HCT116 (cell line): ENCODE measurements at regions not wholly inside any gene's neighbourhood (a gene's known extent, or its start where the extent isn't known, plus 50 kb on each side); places are given as distances from the start of the nearest gene placed in this dataset.

Experiments
- ATAC-seq: fragments of 200-7000 bp; cut with Tn5 transposase; 2 replicates; pipeline ENCODE4 v1.9.1; 2020; ENCODE audit warnings: mild to moderate bottlenecking, moderate library complexity
- BruUV-seq: library from RNA; stranded (reverse); fragments of 400-500 nt; replicated peaks from 2 replicates; lab custom pipeline; 2021; lab: Mats Ljungman, UMichigan
- CTCF ChIA-PET: fragments of 300-600 bp; sonication (Branson Sonifier 250); formaldehyde crosslinking; loops from one replicate; lab custom pipeline; 2021; ENCODE audit warnings: antibody characterized with exemption; lab: Charles Lee
- POLR2A ChIA-PET: fragments of 300-600, 350-600 bp; sonication (Branson Sonifier 250); formaldehyde crosslinking; loops from one replicate; lab custom pipeline; 2021; ENCODE audit warnings: antibody characterized with exemption; lab: Charles Lee
- RAD21 ChIA-PET, 2 experiments: fragments of 300-600 bp; sonication (Branson Sonifier 250); formaldehyde crosslinking; loops; one replicate each; lab custom pipeline; 2023; ENCODE audit warnings: low total read pairs in 2 of 2; ENCODE audit not compliant: uncharacterized antibody in 2 of 2, unreplicated experiment in 2 of 2, low non-redundant PET in 1 of 2; lab: Charles Lee
- DNase-seq: peaks from one replicate; pipeline ENCODE4 v3.0.0-alpha.2; 2010; ENCODE audit warnings: low read depth, low spot score
- H2AFZ ChIP-seq: fragments of 200-600 bp; shearing (Covaris generic), sonication (generic); 2 replicates; pipeline ENCODE4 v1.6.1; 2017; ENCODE audit warnings: low read depth, mixed run types, mixed read lengths, antibody characterized with exemption, low read length; ENCODE audit not compliant: poor library complexity, severe bottlenecking
- H3K27ac ChIP-seq: 2 replicates; pipeline ENCODE4 v1.5.1; 2012; ENCODE audit warnings: low read depth, low read length
- H3K27me3 ChIP-seq: fragments of 200-600 bp; sonication (generic); 2 replicates; pipeline ENCODE4 v1.6.1; 2016; ENCODE audit warnings: mixed run types, low read length, mixed read lengths; ENCODE audit not compliant: insufficient read depth
- H3K36me3 ChIP-seq, 2 experiments: fragments of 200-500 bp in 1 of 2; fragments of 200-600 bp in 1 of 2; sonication (Bioruptor generic) in 1 of 2; sonication (generic) in 1 of 2; 2 replicates each; pipeline versions ENCODE4 v1.5.1 to v1.6.1; 2014 to 2016; ENCODE audit warnings: low read length in 2 of 2, inconsistent platforms in 1 of 2, mixed read lengths in 1 of 2, mixed run types in 1 of 2; ENCODE audit not compliant: insufficient read depth in 2 of 2, control insufficient read depth in 1 of 2
- H3K4me1 ChIP-seq, 2 experiments: fragments of 200-600 bp in 1 of 2; sonication (generic) in 1 of 2; 2 replicates each; pipeline versions ENCODE4 v1.5.1 to v1.6.1; 2012 to 2017; ENCODE audit warnings: low read length in 2 of 2, inconsistent platforms in 1 of 2, mild to moderate bottlenecking in 1 of 2, mixed read lengths in 1 of 2, mixed run types in 1 of 2, moderate library complexity in 1 of 2; ENCODE audit not compliant: insufficient read depth in 2 of 2, control insufficient read depth in 1 of 2
- H3K4me2 ChIP-seq: fragments of 200-600 bp; sonication (generic); 2 replicates; pipeline ENCODE4 v1.6.1; 2017; ENCODE audit warnings: mixed run types, low read length, mixed read lengths
- H3K4me3 ChIP-seq, 2 experiments: fragments of 200-600 bp in 1 of 2; sonication (generic) in 1 of 2; replicated peaks in 1 of 2; 2 replicates each; pipeline ENCODE4 v1.5.1; 2011 to 2016; ENCODE audit warnings: low read length in 2 of 2, control low read depth in 1 of 2, low read depth in 1 of 2, mild to moderate bottlenecking in 1 of 2, mixed read lengths in 1 of 2, mixed run types in 1 of 2
- H3K79me2 ChIP-seq: fragments of 200-600 bp; sonication (generic); 2 replicates; pipeline ENCODE4 v1.6.1; 2017; ENCODE audit warnings: mild to moderate bottlenecking, mixed run types, low read length, moderate library complexity, mixed read lengths; ENCODE audit not compliant: insufficient read depth
- H3K9ac ChIP-seq: fragments of 200-600 bp; sonication (generic); 2 replicates; pipeline ENCODE4 v1.6.1; 2016; ENCODE audit warnings: low read length, mixed read lengths
- H3K9me2 ChIP-seq: fragments of 200-600 bp; sonication (generic), shearing (Covaris generic); 2 replicates; pipeline ENCODE4 v1.6.1; 2017; ENCODE audit warnings: mixed run types, mild to moderate bottlenecking, moderate library complexity; ENCODE audit not compliant: insufficient read depth
- H3K9me3 ChIP-seq, 2 experiments: fragments of 200-500 bp in 1 of 2; fragments of 200-600 bp in 1 of 2; sonication (Bioruptor generic) in 1 of 2; sonication (generic) in 1 of 2; 2 replicates each; pipeline ENCODE4 v1.6.1; 2014 to 2017; ENCODE audit warnings: low read length in 2 of 2, mixed read lengths in 2 of 2, inconsistent platforms in 1 of 2, low read depth in 1 of 2, mild to moderate bottlenecking in 1 of 2, mixed run types in 1 of 2, moderate library complexity in 1 of 2; ENCODE audit not compliant: control insufficient read depth in 1 of 2, insufficient read depth in 1 of 2
- H4K20me1 ChIP-seq: fragments of 200-600 bp; sonication (generic), shearing (Covaris generic); 2 replicates; pipeline ENCODE4 v1.6.1; 2017; ENCODE audit warnings: mixed run types, mild to moderate bottlenecking, moderate library complexity; ENCODE audit not compliant: insufficient read depth
- ATF3 ChIP-seq: IDR thresholded peaks from 2 replicates; pipeline ENCODE4 v1.6.1; 2012
- ELF1 ChIP-seq: IDR thresholded peaks from 2 replicates; pipeline ENCODE4 v1.6.1; 2012; ENCODE audit warnings: low read depth, borderline replicate concordance
- EZH2 ChIP-seq: fragments of 200-600 bp; sonication (generic); IDR thresholded peaks from 2 replicates; pipeline ENCODE4 v1.6.1; 2017; ENCODE audit warnings: antibody characterized with exemption, mixed run types
- EZH2phosphoT487 ChIP-seq: fragments of 200-600 bp; IDR thresholded peaks from 2 replicates; pipeline ENCODE4 v1.6.1; 2018; ENCODE audit warnings: antibody characterized with exemption, borderline replicate concordance
- MAX ChIP-seq: IDR thresholded peaks from 2 replicates; pipeline ENCODE4 v1.6.1; 2012
- POLR2A ChIP-seq: IDR thresholded peaks from 2 replicates; pipeline ENCODE4 v1.7.0; 2011; ENCODE audit warnings: borderline replicate concordance; ENCODE audit not compliant: insufficient read depth, insufficient read length; ENCODE audit errors: extremely low read depth
- REST ChIP-seq: IDR thresholded peaks from 2 replicates; pipeline ENCODE4 v1.6.1; 2012; ENCODE audit warnings: low read depth
- SIN3A ChIP-seq: IDR thresholded peaks from 2 replicates; pipeline ENCODE4 v1.6.1; 2012; ENCODE audit warnings: low read depth
- SRF ChIP-seq: IDR thresholded peaks from 2 replicates; pipeline ENCODE4 v1.6.1; 2012; ENCODE audit warnings: low read depth
- ZBTB33 ChIP-seq: IDR thresholded peaks from 2 replicates; pipeline ENCODE4 v1.6.1; 2011; ENCODE audit warnings: mild to moderate bottlenecking, low read length, moderate library complexity; ENCODE audit not compliant: insufficient replicate concordance; ENCODE audit errors: extremely low read depth
- ZFX ChIP-seq: fragments of 450-650 bp; IDR thresholded peaks from 2 replicates; pipeline ENCODE4 v1.6.1; 2017
- intact Hi-C: fragments of 100-400 bp; cut with micrococcal nuclease; formaldehyde crosslinking; loops from 2 replicates; pipeline ENCODE4 v1.10.0; 2022

GRCh38 chrX:149157976-149158375 is 347.1 kb downstream of the IDS start (continued):
- TF ChIP-seq ZBTB33, result no peak
- no peak for TF ChIP-seq EZH2
- no peak for TF ChIP-seq POLR2A
- no peak for TF ChIP-seq MAX
- no peak for TF ChIP-seq ATF3
- no peak for TF ChIP-seq EZH2phosphoT487
- no peak for TF ChIP-seq SIN3A

- H3K4me2 ChIP-seq, result no peak overlapping the region
- CTCF ChIA-PET, result no interaction called here
- no peaks in the 10 kb centered on the region for H3K9me3 ChIP-seq
- intact Hi-C loops, result no loop called here
- H3K4me1 ChIP-seq, result no peaks in the 10 kb centered on the region
- POLR2A ChIA-PET, result no interaction called here
- H3K4me3 ChIP-seq, result no peak overlapping the region
- no peak overlapping the region for H3K27ac ChIP-seq
- DNase-seq (no peak), ATAC-seq (no peak)
- no peaks in the 10 kb centered on the region for H3K27me3 ChIP-seq
- H4K20me1 ChIP-seq, result no peaks in the 10 kb centered on the region
- no peaks in the 10 kb centered on the region for H3K9me2 ChIP-seq
- no peak overlapping the region for H2AFZ ChIP-seq
- no peaks in the 10 kb centered on the region for H3K79me2 ChIP-seq
- BruUV-seq, result no TSS peak
- no peak overlapping the region for H3K9ac ChIP-seq
- H3K36me3 ChIP-seq, result no peaks in the 10 kb centered on the region
- no peak for TF ChIP-seq ZFX
- TF ChIP-seq REST, result no peak
- no peak for TF ChIP-seq SRF
- no peak for TF ChIP-seq MAX
- no peak for TF ChIP-seq ELF1
- no peak for TF ChIP-seq EZH2phosphoT487
- RAD21 ChIA-PET, result no interaction called here
These were observed 352.2 kb downstream of the IDS start for GRCh38 chrX:149152941-149153340.
